Esophagus squamous epithelium (tissue), 5 donors: ENCODE measurements at regions not wholly inside any gene's neighbourhood (a gene's known extent, or its start where the extent isn't known, plus 50 kb on each side); places are given as distances from the start of the nearest gene placed in this dataset.

Source experiments
- DNase-seq: peaks from one replicate; lab custom pipeline; 2025; lab: John Stamatoyannopoulos, UW
- H3K27ac ChIP-seq, 4 donors: fragments of 200-600 bp; sonication (generic); one replicate each; pipeline ENCODE4 v1.5.1; 2016 to 2019; ENCODE audit warnings: mild to moderate bottlenecking in 1 of 4
- H3K27me3 ChIP-seq, 4 donors: fragments of 200-600 bp; sonication (generic); 1 replicate in 3 of 4; 2 replicates in 1 of 4; pipeline versions ENCODE4 v1.5.1 to v1.6.0; 2017 to 2021; ENCODE audit warnings: antibody characterized with exemption in 1 of 4
- H3K36me3 ChIP-seq, 3 donors: fragments of 200-600 bp; sonication (generic); one replicate each; pipeline ENCODE4 v1.5.1; 2016 to 2019
- H3K4me1 ChIP-seq, 3 donors: fragments of 200-600 bp; sonication (generic); one replicate each; pipeline ENCODE4 v1.5.1; 2017 to 2019
- H3K4me3 ChIP-seq, 4 donors: fragments of 200-600 bp; sonication (generic); 1 replicate in 3 of 4; 2 replicates in 1 of 4; pipeline ENCODE4 v1.5.1; 2016 to 2019; ENCODE audit warnings: mild to moderate bottlenecking in 2 of 4, moderate library complexity in 1 of 4
- H3K9me3 ChIP-seq, 3 donors: fragments of 200-600 bp; sonication (generic); one replicate each; pipeline ENCODE4 v1.5.1; 2016 to 2019
- POLR2A ChIP-seq, 4 donors: fragments of 450-650 bp; IDR thresholded peaks; one replicate each; pipeline ENCODE4 v1.6.1; 2017; ENCODE audit warnings: antibody characterized with exemption in 4 of 4, mild to moderate bottlenecking in 4 of 4, moderate library complexity in 3 of 4
- WGBS, 2 donors: methylation state at CpG; one replicate each; pipeline ENCODE4 v1.1.5; 2018; 5-methylcytosine and 5-hydroxymethylcytosine counted together
- intact Hi-C: fragments of 100-400 bp; cut with DNase I; formaldehyde crosslinking; loops from one replicate; pipeline ENCODE4 v1.15.0; 2022
- TF ChIP-seq, protein P1 (sequence below), 6 experiments: fragments of 450-650 bp in 4 of 6; fragments of 200-600 bp in 2 of 6; sonication (generic) in 2 of 6; IDR thresholded peaks; one replicate each; pipeline ENCODE4 v1.5.1; 2016 to 2019; ENCODE audit warnings: antibody characterized with exemption in 6 of 6, mild to moderate bottlenecking in 4 of 6, moderate library complexity in 4 of 6
- donor health status: DM: yes; HTN: yes; CAD: no.

DNA sequence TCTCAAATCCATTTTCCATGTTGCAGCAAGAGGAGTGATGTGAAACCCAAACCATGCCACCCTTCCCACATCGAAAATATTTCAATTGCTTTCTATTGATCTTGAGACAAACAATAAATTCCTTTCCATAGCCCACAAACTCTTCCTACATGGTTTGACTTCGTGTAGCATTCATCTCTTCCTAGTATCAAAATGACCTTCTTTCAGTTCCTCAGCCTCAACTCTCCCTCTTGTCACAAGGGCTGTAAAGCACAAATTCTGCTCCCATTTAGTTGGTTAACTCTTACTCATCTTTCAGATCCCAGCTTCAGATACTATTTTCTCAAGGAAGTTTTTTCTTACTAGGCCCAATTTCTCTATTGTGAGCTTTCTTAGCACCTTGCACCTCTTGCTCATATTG is 99.0 kb downstream of the ZNF281 start:
- intact Hi-C loops: no loop called here
- Histone ChIP-seq H3K4me1 (no peaks in the 10 kb centered on the region), H3K27me3 (peaks cover 0 to 14% (median 0%) of the 10 kb centered on the region in 4 donors), H3K27ac (no peak overlapping the region), H3K36me3 (no peaks in the 10 kb centered on the region), H3K9me3 (no peaks in the 10 kb centered on the region), H3K4me3 (no peak overlapping the region)
- no peak for TF ChIP-seq POLR2A (IDR thresholded peaks at IDR 0.05)
- TF ChIP-seq, protein P1, sequence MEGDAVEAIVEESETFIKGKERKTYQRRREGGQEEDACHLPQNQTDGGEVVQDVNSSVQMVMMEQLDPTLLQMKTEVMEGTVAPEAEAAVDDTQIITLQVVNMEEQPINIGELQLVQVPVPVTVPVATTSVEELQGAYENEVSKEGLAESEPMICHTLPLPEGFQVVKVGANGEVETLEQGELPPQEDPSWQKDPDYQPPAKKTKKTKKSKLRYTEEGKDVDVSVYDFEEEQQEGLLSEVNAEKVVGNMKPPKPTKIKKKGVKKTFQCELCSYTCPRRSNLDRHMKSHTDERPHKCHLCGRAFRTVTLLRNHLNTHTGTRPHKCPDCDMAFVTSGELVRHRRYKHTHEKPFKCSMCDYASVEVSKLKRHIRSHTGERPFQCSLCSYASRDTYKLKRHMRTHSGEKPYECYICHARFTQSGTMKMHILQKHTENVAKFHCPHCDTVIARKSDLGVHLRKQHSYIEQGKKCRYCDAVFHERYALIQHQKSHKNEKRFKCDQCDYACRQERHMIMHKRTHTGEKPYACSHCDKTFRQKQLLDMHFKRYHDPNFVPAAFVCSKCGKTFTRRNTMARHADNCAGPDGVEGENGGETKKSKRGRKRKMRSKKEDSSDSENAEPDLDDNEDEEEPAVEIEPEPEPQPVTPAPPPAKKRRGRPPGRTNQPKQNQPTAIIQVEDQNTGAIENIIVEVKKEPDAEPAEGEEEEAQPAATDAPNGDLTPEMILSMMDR (IDR thresholded peaks at IDR 0.05): no peak
- WGBS, 2 donors: 75 to 84% methylated on average over 2 of the region's 2 CpGs
- DNase-seq: no peak

- Histone ChIP-seq H3K27me3 (peaks cover 0 to 6% (median 0%) of the 10 kb centered on the region in 4 donors), H3K36me3 (no peaks in the 10 kb centered on the region), H3K27ac (no peak overlapping the region), H3K4me3 (no peak overlapping the region), H3K4me1 (peaks cover 0 to 2% (median 0%) of the 10 kb centered on the region in 3 donors), H3K9me3 (no peaks in the 10 kb centered on the region)
- WGBS, 2 donors: 53 to 54% methylated on average over 2 of the region's 2 CpGs
- TF ChIP-seq, protein P1 (IDR thresholded peaks at IDR 0.05): no peak
- no peak for TF ChIP-seq POLR2A (IDR thresholded peaks at IDR 0.05)
- intact Hi-C loops: no loop called here
- no peak for DNase-seq
Observed at GRCh38 chr1:200307755-200308066, 102.1 kb downstream of the ZNF281 start.

GRCh38 chr1:200306944-200307754 is 102.7 kb downstream of the ZNF281 start:
- no peak for DNase-seq
- no peaks in the 10 kb centered on the region for H3K36me3 ChIP-seq
- intact Hi-C loops: no loop called here
- H3K27me3 ChIP-seq: peaks cover 0 to 11% (median 0%) of the 10 kb centered on the region in 4 donors
- no peak for TF ChIP-seq POLR2A (IDR thresholded peaks at IDR 0.05)
- TF ChIP-seq, protein P1 (IDR thresholded peaks at IDR 0.05): peak; percentile 67 to 79 (median 71)
- H3K4me3 ChIP-seq: peak overlapping the region in 1 of 4 donors; percentile 22
- peaks cover 0 to 8% (median 0%) of the 10 kb centered on the region in 3 donors for H3K4me1 ChIP-seq
- no peak overlapping the region for H3K27ac ChIP-seq
- no peaks in the 10 kb centered on the region for H3K9me3 ChIP-seq
- WGBS, 2 donors: 31 to 33% methylated on average over 8 of the region's 8 CpGs

- intact Hi-C loops: no loop called here
- Histone ChIP-seq H3K36me3 (no peaks in the 10 kb centered on the region), H3K27ac (no peak overlapping the region), H3K4me1 (peaks cover 0 to 16% (median 0%) of the 10 kb centered on the region in 3 donors), H3K9me3 (no peaks in the 10 kb centered on the region), H3K27me3 (peaks cover 0 to 22% (median 0%) of the 10 kb centered on the region in 4 donors), H3K4me3 (no peak overlapping the region)
- TF ChIP-seq, protein P1 (IDR thresholded peaks at IDR 0.05): no peak
- no peak for TF ChIP-seq POLR2A (IDR thresholded peaks at IDR 0.05)
- DNase-seq: no peak
Observed at GRCh38 chr1:200305806-200306205, 104.0 kb downstream of the ZNF281 start.

DNA sequence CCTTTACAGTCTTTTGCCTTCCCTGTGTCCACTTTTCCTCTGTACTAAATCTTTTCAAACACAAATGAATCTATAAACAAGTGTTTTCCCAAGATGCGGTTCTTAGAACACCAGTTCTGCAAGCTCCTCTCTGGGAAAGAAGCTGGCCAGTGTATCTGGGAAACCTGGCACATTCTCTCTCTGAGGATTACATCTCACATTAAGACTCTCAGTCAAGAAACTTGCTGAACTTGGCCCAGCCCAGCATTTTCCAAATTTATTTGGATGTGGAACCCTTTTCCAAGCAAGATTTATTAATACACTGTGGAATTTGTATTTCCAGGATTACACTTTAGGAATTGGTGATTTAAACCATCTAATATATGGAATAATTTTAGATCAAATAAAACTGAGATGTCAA is 105.7 kb downstream of the ZNF281 start:
- H3K4me3 ChIP-seq: no peak overlapping the region
- intact Hi-C loops: no loop called here
- TF ChIP-seq POLR2A (IDR thresholded peaks at IDR 0.05): no peak
- TF ChIP-seq, protein P1 (IDR thresholded peaks at IDR 0.05): no peak
- 75 to 76% methylated on average over 1 of the region's 1 CpG for whole genome bisulfite sequencing, 2 donors
- H3K9me3 ChIP-seq: no peaks in the 10 kb centered on the region
- no peaks in the 10 kb centered on the region for H3K36me3 ChIP-seq
- H3K4me1 ChIP-seq: peaks cover 0 to 16% (median 0%) of the 10 kb centered on the region in 3 donors
- no peak overlapping the region for H3K27ac ChIP-seq
- DNase-seq: no peak
- H3K27me3 ChIP-seq: peaks cover 0 to 36% (median 0%) of the 10 kb centered on the region in 4 donors
